HG02588 (cell line): ENCODE measurements at regions not wholly inside any gene's neighbourhood (a gene's known extent, or its start where the extent isn't known, plus 50 kb on each side); places are given as distances from the start of the nearest gene placed in this dataset.
"Not testable (repeated sequence)": the region's sequence is repeated elsewhere in the genome, so short reads cannot be mapped to it uniquely, and the experiment has no call there.

Source experiments
- ATAC-seq: cut with Tn5 transposase; IDR thresholded peaks from one replicate; pipeline ENCODE4 v1.9.1; 2021; ENCODE audit warnings: mild to moderate bottlenecking, moderate library complexity; ENCODE audit not compliant: unreplicated experiment

- no peak for ATAC-seq
These were observed 250.7 kb downstream of the VAPA start for GRCh38 chr18:10164271-10165071.

- no peak for ATAC-seq
These were observed 252.5 kb downstream of the VAPA start for GRCh38 chr18:10166164-10166807.

GRCh38 chr18:10167759-10168158 lies 253.9 kb downstream of the VAPA start:
- ATAC-seq, result no peak

GRCh38 chr18:10168477-10168876 lies 254.7 kb downstream of the VAPA start:
- no peak for ATAC-seq

- ATAC-seq, result no peak
These were observed 255.3 kb downstream of the VAPA start for GRCh38 chr18:10169064-10169562.

GRCh38 chr18:10169814-10170213 lies 256.0 kb downstream of the VAPA start:
- no peak for ATAC-seq

- ATAC-seq, result no peak
These were observed 256.6 kb downstream of the VAPA start for GRCh38 chr18:10170375-10170774.

GRCh38 chr18:10175333-10175732 lies 261.5 kb downstream of the VAPA start:
- ATAC-seq, result not testable (repeated sequence)

- not testable (repeated sequence) for ATAC-seq
These were observed 265.5 kb downstream of the VAPA start for GRCh38 chr18:10179326-10179725.

- no peak for ATAC-seq
These were observed 268.3 kb downstream of the VAPA start for GRCh38 chr18:10182009-10182624.

GRCh38 chr18:10184776-10185175 lies 269.7 kb upstream of the APCDD1 start:
- ATAC-seq, result no peak

- no peak for ATAC-seq
These were observed 265.2 kb upstream of the APCDD1 start for GRCh38 chr18:10188971-10189810.

- no peak for ATAC-seq
These were observed 263.9 kb upstream of the APCDD1 start for GRCh38 chr18:10190564-10190963.

- ATAC-seq, result no peak
These were observed 261.0 kb upstream of the APCDD1 start for GRCh38 chr18:10193444-10193843.

- no peak for ATAC-seq
These were observed 259.8 kb upstream of the APCDD1 start for GRCh38 chr18:10194592-10194991.

- ATAC-seq, result no peak
These were observed 258.9 kb upstream of the APCDD1 start for GRCh38 chr18:10195529-10195928.

GRCh38 chr18:10197097-10197496 lies 257.3 kb upstream of the APCDD1 start:
- ATAC-seq, result no peak

- no peak for ATAC-seq
These were observed 253.2 kb upstream of the APCDD1 start for GRCh38 chr18:10201226-10201625.

- no peak for ATAC-seq
These were observed 252.8 kb upstream of the APCDD1 start for GRCh38 chr18:10201659-10202058.

GRCh38 chr18:10202845-10203321 lies 251.6 kb upstream of the APCDD1 start:
- ATAC-seq, result no peak

GRCh38 chr18:10205151-10205550 lies 249.3 kb upstream of the APCDD1 start:
- ATAC-seq, result no peak
